Gastrocnemius medialis (tissue), 4 donors: ENCODE measurements at regions not wholly inside any gene's neighbourhood (a gene's known extent, or its start where the extent isn't known, plus 50 kb on each side); places are given as distances from the start of the nearest gene placed in this dataset.

Source experiments
- CTCF ChIP-seq, 5 experiments: fragments of 450-650 bp in 3 of 5; fragments of 200-600 bp in 2 of 5; sonication (generic) in 2 of 5; IDR thresholded peaks in 4 of 5; conservative IDR thresholded peaks in 1 of 5; 1 replicate in 4 of 5; 2 replicates in 1 of 5; pipeline ENCODE4 v1.5.1; 2016 to 2019; ENCODE audit warnings: antibody characterized with exemption in 5 of 5, mild to moderate bottlenecking in 3 of 5, moderate library complexity in 3 of 5
- POLR2A ChIP-seq, 2 donors: fragments of 450-650 bp; IDR thresholded peaks; one replicate each; pipeline ENCODE4 v1.6.1; 2017; ENCODE audit warnings: antibody characterized with exemption in 2 of 2, mild to moderate bottlenecking in 2 of 2, moderate library complexity in 2 of 2

- TF ChIP-seq CTCF (IDR thresholded peaks at IDR 0.05 in 4 of 5, conservative IDR thresholded peaks at IDR 0.05 in 1 of 5), result no peak
- TF ChIP-seq POLR2A (IDR thresholded peaks at IDR 0.05), result no peak
Measured at GRCh38 chr16:86240716-86241363, 269.5 kb upstream of the FOXF1 start.
